ENCODE measurements at regions not wholly inside any gene's neighbourhood (a gene's known extent, or its start where the extent isn't known, plus 50 kb on each side); places are given as distances from the start of the nearest gene placed in this dataset.

GRCh38 chr3:117836296-117836695 lies 1126.7 kb downstream of the TUSC7 start:
- H3K4me3 Mint-ChIP-seq (ENCODE audit: unreplicated experiment), result no peak overlapping the region
- no peak overlapping the region for H3K27ac Mint-ChIP-seq (ENCODE audit: unreplicated experiment)
- DNase-seq (ENCODE audit: low spot score), result no peak
- no peaks in the 10 kb centered on the region for H3K9me3 Mint-ChIP-seq (ENCODE audit: unreplicated experiment)
- H3K4me1 Mint-ChIP-seq (ENCODE audit: unreplicated experiment), result no peaks in the 10 kb centered on the region
- no peaks in the 10 kb centered on the region for H3K36me3 Mint-ChIP-seq (ENCODE audit: low read depth, unreplicated experiment)
- TF ChIP-seq CTCF (IDR thresholded peaks at IDR 0.05; ENCODE audit: unreplicated experiment), result no peak
- peaks cover 2% of the 10 kb centered on the region for H3K27me3 Mint-ChIP-seq (ENCODE audit: unreplicated experiment)

GRCh38 chr3:117837391-117837790 lies 1127.8 kb downstream of the TUSC7 start:
- H3K9me3 Mint-ChIP-seq (ENCODE audit: unreplicated experiment), result no peaks in the 10 kb centered on the region
- no peaks in the 10 kb centered on the region for H3K4me1 Mint-ChIP-seq (ENCODE audit: unreplicated experiment)
- no peak for TF ChIP-seq CTCF (IDR thresholded peaks at IDR 0.05; ENCODE audit: unreplicated experiment)
- no peak overlapping the region for H3K27ac Mint-ChIP-seq (ENCODE audit: unreplicated experiment)
- H3K27me3 Mint-ChIP-seq (ENCODE audit: unreplicated experiment), result no peaks in the 10 kb centered on the region
- no peaks in the 10 kb centered on the region for H3K36me3 Mint-ChIP-seq (ENCODE audit: low read depth, unreplicated experiment)
- no peak overlapping the region for H3K4me3 Mint-ChIP-seq (ENCODE audit: unreplicated experiment)
- DNase-seq (ENCODE audit: low spot score), result no peak

GRCh38 chr3:117842086-117842485 lies 1132.5 kb downstream of the TUSC7 start:
- no peak for TF ChIP-seq CTCF (IDR thresholded peaks at IDR 0.05; ENCODE audit: unreplicated experiment)
- no peak for DNase-seq (ENCODE audit: low spot score)
- no peak overlapping the region for H3K27ac Mint-ChIP-seq (ENCODE audit: unreplicated experiment)
- H3K27me3 Mint-ChIP-seq (ENCODE audit: unreplicated experiment), result no peaks in the 10 kb centered on the region
- H3K4me1 Mint-ChIP-seq (ENCODE audit: unreplicated experiment), result peaks cover 6% of the 10 kb centered on the region
- no peaks in the 10 kb centered on the region for H3K36me3 Mint-ChIP-seq (ENCODE audit: low read depth, unreplicated experiment)
- H3K9me3 Mint-ChIP-seq (ENCODE audit: unreplicated experiment), result no peaks in the 10 kb centered on the region
- no peak overlapping the region for H3K4me3 Mint-ChIP-seq (ENCODE audit: unreplicated experiment)

- Mint-ChIP-seq H3K4me3 (ENCODE audit: unreplicated experiment) (no peak overlapping the region), H3K27me3 (ENCODE audit: unreplicated experiment) (no peaks in the 10 kb centered on the region), H3K36me3 (ENCODE audit: low read depth, unreplicated experiment) (no peaks in the 10 kb centered on the region), H3K27ac (ENCODE audit: unreplicated experiment) (no peak overlapping the region), H3K9me3 (ENCODE audit: unreplicated experiment) (no peaks in the 10 kb centered on the region), H3K4me1 (ENCODE audit: unreplicated experiment) (peaks cover 6% of the 10 kb centered on the region)
- TF ChIP-seq CTCF (IDR thresholded peaks at IDR 0.05; ENCODE audit: unreplicated experiment), result no peak
- no peak for DNase-seq (ENCODE audit: low spot score)
Measured at GRCh38 chr3:117843356-117843755, 1133.8 kb downstream of the TUSC7 start.

- H3K27me3 Mint-ChIP-seq (ENCODE audit: unreplicated experiment), result no peaks in the 10 kb centered on the region
- DNase-seq (ENCODE audit: low spot score), result no peak
- no peaks in the 10 kb centered on the region for H3K9me3 Mint-ChIP-seq (ENCODE audit: unreplicated experiment)
- peaks cover 6% of the 10 kb centered on the region for H3K4me1 Mint-ChIP-seq (ENCODE audit: unreplicated experiment)
- no peak overlapping the region for H3K27ac Mint-ChIP-seq (ENCODE audit: unreplicated experiment)
- no peak for TF ChIP-seq CTCF (IDR thresholded peaks at IDR 0.05; ENCODE audit: unreplicated experiment)
- H3K36me3 Mint-ChIP-seq (ENCODE audit: low read depth, unreplicated experiment), result no peaks in the 10 kb centered on the region
- no peak overlapping the region for H3K4me3 Mint-ChIP-seq (ENCODE audit: unreplicated experiment)
Measured at GRCh38 chr3:117844676-117845075, 1135.1 kb downstream of the TUSC7 start.
